ENCODE measurements at regions not wholly inside any gene's neighbourhood (a gene's known extent, or its start where the extent isn't known, plus 50 kb on each side); places are given as distances from the start of the nearest gene placed in this dataset.

DNA sequence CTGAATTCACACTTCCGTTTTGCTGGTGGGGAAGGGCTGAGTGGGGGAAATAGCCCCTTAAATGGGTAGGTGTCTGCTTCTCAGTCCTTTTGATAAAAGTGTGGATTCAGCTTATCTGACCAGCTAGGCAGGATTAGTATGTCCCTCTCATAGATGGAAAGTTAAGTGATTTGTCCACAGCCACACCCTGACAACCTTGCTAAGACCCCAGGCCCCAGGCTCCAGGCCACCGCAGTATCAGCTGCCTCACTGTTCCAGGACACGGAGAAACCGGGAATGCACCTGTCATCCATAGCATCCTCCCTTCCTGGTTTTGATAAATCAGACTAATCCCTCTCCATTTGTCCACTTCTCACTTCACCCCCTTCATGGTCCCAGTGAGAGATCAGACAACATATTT is 197.7 kb downstream of the USP12 start:
- ATAC-seq: no peak
- Histone ChIP-seq H3K27ac (ENCODE audit: low read length) (no peak overlapping the region), H3K36me3 (ENCODE audit: control insufficient read depth, insufficient read depth, low read length) (no peaks in the 10 kb centered on the region), H3K4me3 (ENCODE audit: low read length) (no peak overlapping the region), H3K4me1 (ENCODE audit: control insufficient read depth, insufficient read depth, low read length) (peaks cover 27% of the 10 kb centered on the region), H3K9me3 (ENCODE audit: control insufficient read depth, insufficient read depth, low read length) (no peaks in the 10 kb centered on the region), H3K27me3 (ENCODE audit: control insufficient read depth, insufficient read depth, low read length) (no peaks in the 10 kb centered on the region)
- TF ChIP-seq, protein P1, sequence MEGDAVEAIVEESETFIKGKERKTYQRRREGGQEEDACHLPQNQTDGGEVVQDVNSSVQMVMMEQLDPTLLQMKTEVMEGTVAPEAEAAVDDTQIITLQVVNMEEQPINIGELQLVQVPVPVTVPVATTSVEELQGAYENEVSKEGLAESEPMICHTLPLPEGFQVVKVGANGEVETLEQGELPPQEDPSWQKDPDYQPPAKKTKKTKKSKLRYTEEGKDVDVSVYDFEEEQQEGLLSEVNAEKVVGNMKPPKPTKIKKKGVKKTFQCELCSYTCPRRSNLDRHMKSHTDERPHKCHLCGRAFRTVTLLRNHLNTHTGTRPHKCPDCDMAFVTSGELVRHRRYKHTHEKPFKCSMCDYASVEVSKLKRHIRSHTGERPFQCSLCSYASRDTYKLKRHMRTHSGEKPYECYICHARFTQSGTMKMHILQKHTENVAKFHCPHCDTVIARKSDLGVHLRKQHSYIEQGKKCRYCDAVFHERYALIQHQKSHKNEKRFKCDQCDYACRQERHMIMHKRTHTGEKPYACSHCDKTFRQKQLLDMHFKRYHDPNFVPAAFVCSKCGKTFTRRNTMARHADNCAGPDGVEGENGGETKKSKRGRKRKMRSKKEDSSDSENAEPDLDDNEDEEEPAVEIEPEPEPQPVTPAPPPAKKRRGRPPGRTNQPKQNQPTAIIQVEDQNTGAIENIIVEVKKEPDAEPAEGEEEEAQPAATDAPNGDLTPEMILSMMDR (IDR thresholded peaks at IDR 0.05): no peak
- WGBS (ENCODE audit: insufficient coverage): 97% methylated on average over 4 of the region's 4 CpGs
- peaks cover 4 to 12% of the 10 kb centered on the region in 2 donors for H3K4me1 Mint-ChIP-seq
- peaks cover 2% of the 10 kb centered on the region in 2 donors for H3K9me3 Mint-ChIP-seq
- no peaks in the 10 kb centered on the region for H3K27me3 Mint-ChIP-seq (ENCODE audit: low read depth in 2 of 2)
- no peak overlapping the region for H3K27ac Mint-ChIP-seq
- intact Hi-C loops (cut with micrococcal nuclease): no loop called here
- H3K36me3 Mint-ChIP-seq: no peaks in the 10 kb centered on the region
- no peak for DNase-seq
- H3K4me3 Mint-ChIP-seq: no peak overlapping the region

GRCh38 chr13:26973295-26973694 is 198.3 kb downstream of the USP12 start:
- no peak for DNase-seq
- ATAC-seq: no peak
- H3K4me1 ChIP-seq (ENCODE audit: control insufficient read depth, insufficient read depth, low read length): peaks cover 20% of the 10 kb centered on the region
- Mint-ChIP-seq H3K27ac (no peak overlapping the region), H3K9me3 (peaks cover 2% of the 10 kb centered on the region in 2 donors), H3K4me1 (peaks cover 0 to 8% of the 10 kb centered on the region in 2 donors), H3K4me3 (no peak overlapping the region), H3K27me3 (ENCODE audit: low read depth in 2 of 2) (no peaks in the 10 kb centered on the region), H3K36me3 (no peaks in the 10 kb centered on the region)
- no peaks in the 10 kb centered on the region for H3K36me3 ChIP-seq (ENCODE audit: control insufficient read depth, insufficient read depth, low read length)
- no peak overlapping the region for H3K4me3 ChIP-seq (ENCODE audit: low read length)
- H3K27me3 ChIP-seq (ENCODE audit: control insufficient read depth, insufficient read depth, low read length): no peaks in the 10 kb centered on the region
- TF ChIP-seq, protein P1 (IDR thresholded peaks at IDR 0.05): no peak
- intact Hi-C loops (cut with micrococcal nuclease): no loop called here
- H3K9me3 ChIP-seq (ENCODE audit: control insufficient read depth, insufficient read depth, low read length): no peaks in the 10 kb centered on the region
- 79% methylated on average over 5 of the region's 6 CpGs for WGBS (ENCODE audit: insufficient coverage)
- H3K27ac ChIP-seq (ENCODE audit: low read length): no peak overlapping the region

- peak in 2 of 3 donors; percentile 42 to 47 for ATAC-seq
Observed at GRCh38 chr13:26971990-26972887, 199.4 kb downstream of the USP12 start.

More at GRCh38 chr13:26971990-26972887, 199.4 kb downstream of the USP12 start:
- Mint-ChIP-seq H3K4me1 (peaks cover 0 to 8% of the 10 kb centered on the region in 2 donors), H3K36me3 (no peaks in the 10 kb centered on the region), H3K27ac (peak overlapping the region; percentile 35), H3K27me3 (ENCODE audit: low read depth in 2 of 2) (no peaks in the 10 kb centered on the region), H3K4me3 (no peak overlapping the region), H3K9me3 (peaks cover 2% of the 10 kb centered on the region in 2 donors)
- Histone ChIP-seq H3K9me3 (ENCODE audit: control insufficient read depth, insufficient read depth, low read length) (no peaks in the 10 kb centered on the region), H3K27me3 (ENCODE audit: control insufficient read depth, insufficient read depth, low read length) (no peaks in the 10 kb centered on the region), H3K27ac (ENCODE audit: low read length) (no peak overlapping the region), H3K36me3 (ENCODE audit: control insufficient read depth, insufficient read depth, low read length) (no peaks in the 10 kb centered on the region), H3K4me3 (ENCODE audit: low read length) (no peak overlapping the region), H3K4me1 (ENCODE audit: control insufficient read depth, insufficient read depth, low read length) (peaks cover 9% of the 10 kb centered on the region)
- DNase-seq: peak in 1 of 2 donors; percentile 46
- WGBS (ENCODE audit: insufficient coverage): 34% methylated on average over 9 of the region's 10 CpGs
- TF ChIP-seq, protein P1 (IDR thresholded peaks at IDR 0.05): no peak
- intact Hi-C loops (cut with micrococcal nuclease): no loop called here

Data from natural killer cell (primary cell).